Left renal pelvis (tissue), 4 donors: ENCODE measurements at regions not wholly inside any gene's neighbourhood (a gene's known extent, or its start where the extent isn't known, plus 50 kb on each side); places are given as distances from the start of the nearest gene placed in this dataset.
"Not testable (repeated sequence)": the region's sequence is repeated elsewhere in the genome, so short reads cannot be mapped to it uniquely, and the experiment has no call there.

ENCODE experiments used
- DNase-seq, 4 donors: peaks; one replicate each; pipeline ENCODE4 v3.0.0-alpha.2; 2013; ENCODE audit warnings: low read depth in 4 of 4, low spot score in 3 of 4

- DNase-seq, result no peak
These were observed 503.3 kb downstream of the RNF144A start for GRCh38 chr2:7420530-7420929.

- no peak for DNase-seq
These were observed 507.3 kb downstream of the RNF144A start for GRCh38 chr2:7424481-7424880.

GRCh38 chr2:7427293-7428060 lies 510.3 kb downstream of the RNF144A start:
- DNase-seq, result peak in 3 of 4 donors; percentile 46 to 62 (median 48)

- no peak for DNase-seq
These were observed 511.4 kb downstream of the RNF144A start for GRCh38 chr2:7428454-7429204.

- DNase-seq, result no peak
These were observed 512.5 kb downstream of the RNF144A start for GRCh38 chr2:7429733-7430132.

- no peak for DNase-seq
These were observed 513.2 kb downstream of the RNF144A start for GRCh38 chr2:7430421-7430868.

GRCh38 chr2:7430869-7431641 lies 513.8 kb downstream of the RNF144A start:
- DNase-seq, result peak in 3 of 4 donors; percentile 24 to 33 (median 27)

- DNase-seq, result no peak
These were observed 515.2 kb downstream of the RNF144A start for GRCh38 chr2:7432436-7432835.

GRCh38 chr2:7436096-7436906 lies 519.1 kb downstream of the RNF144A start:
- DNase-seq, result no peak

GRCh38 chr2:7437141-7437540 lies 519.9 kb downstream of the RNF144A start:
- DNase-seq, result no peak

- no peak for DNase-seq
These were observed 520.8 kb downstream of the RNF144A start for GRCh38 chr2:7437716-7438632.

GRCh38 chr2:7438855-7439254 lies 521.6 kb downstream of the RNF144A start:
- no peak for DNase-seq

- no peak for DNase-seq
These were observed 523.8 kb downstream of the RNF144A start for GRCh38 chr2:7440977-7441376.

GRCh38 chr2:7441841-7442240 lies 524.6 kb downstream of the RNF144A start:
- DNase-seq, result not testable (repeated sequence)

GRCh38 chr2:7444626-7445025 lies 527.4 kb downstream of the RNF144A start:
- DNase-seq, result no peak

GRCh38 chr2:7448578-7449264 lies 531.5 kb downstream of the RNF144A start:
- DNase-seq, result no peak

- no peak for DNase-seq
These were observed 532.1 kb downstream of the RNF144A start for GRCh38 chr2:7449298-7449697.

GRCh38 chr2:7450188-7450832 lies 533.1 kb downstream of the RNF144A start:
- no peak for DNase-seq
